ENCODE measurements at regions not wholly inside any gene's neighbourhood (a gene's known extent, or its start where the extent isn't known, plus 50 kb on each side); places are given as distances from the start of the nearest gene placed in this dataset.

GRCh38 chr14:35993684-35993960, 167.5 kb downstream of the BRMS1L start:
- no peaks in the 10 kb centered on the region for H4K20me1 ChIP-seq (ENCODE audit: insufficient read depth)
- peaks cover 0 to 8% of the 10 kb centered on the region in 2 experiments; a peak in 2 of 4 replicates for H3K4me1 ChIP-seq (ENCODE audit: control insufficient read depth in 1 of 2, insufficient read depth in 2 of 2, low read length in 2 of 2)
- no peak overlapping the region for H3K4me3 ChIP-seq (replicated peaks in 1 of 2; ENCODE audit: low read depth in 1 of 2, low read length in 2 of 2)
- H3K9ac ChIP-seq (ENCODE audit: low read length), result no peak overlapping the region
- ATAC-seq, result no peak
- POLR2A ChIA-PET, result no interaction called here
- no peak overlapping the region for H3K27ac ChIP-seq (ENCODE audit: low read depth, low read length)
- H2AFZ ChIP-seq (ENCODE audit: low read depth, low read length, poor library complexity, severe bottlenecking), result no peak overlapping the region
- H3K9me2 ChIP-seq (ENCODE audit: insufficient read depth), result no peaks in the 10 kb centered on the region
- H3K79me2 ChIP-seq (ENCODE audit: insufficient read depth, low read length), result no peaks in the 10 kb centered on the region
- no peaks in the 10 kb centered on the region for H3K9me3 ChIP-seq (ENCODE audit: control insufficient read depth in 1 of 2, insufficient read depth in 1 of 2, low read depth in 1 of 2, low read length in 2 of 2)
- BruUV-seq (replicated peaks), result no TSS peak
- intact Hi-C loops (cut with micrococcal nuclease), result no loop called here
- H3K27me3 ChIP-seq (ENCODE audit: insufficient read depth, low read length), result no peaks in the 10 kb centered on the region
- DNase-seq (ENCODE audit: low read depth, low spot score), result no peak
- CTCF ChIA-PET, result no interaction called here
- RAD21 ChIA-PET (ENCODE audit: low non-redundant PET in 1 of 2, low total read pairs in 2 of 2, uncharacterized antibody in 2 of 2, unreplicated experiment in 2 of 2), result no interaction called here
- no peak for TF ChIP-seq SIN3A (IDR thresholded peaks at IDR 0.05; ENCODE audit: low read depth)
- no peaks in the 10 kb centered on the region for H3K36me3 ChIP-seq (ENCODE audit: control insufficient read depth in 1 of 2, insufficient read depth in 2 of 2, low read length in 2 of 2)
- H3K4me2 ChIP-seq (ENCODE audit: low read length), result no peak overlapping the region

- H3K4me3 ChIP-seq (replicated peaks in 1 of 2; ENCODE audit: low read depth in 1 of 2, low read length in 2 of 2), result no peak overlapping the region
- H2AFZ ChIP-seq (ENCODE audit: low read depth, low read length, poor library complexity, severe bottlenecking), result no peak overlapping the region
- H3K27me3 ChIP-seq (ENCODE audit: insufficient read depth, low read length), result no peaks in the 10 kb centered on the region
- no peaks in the 10 kb centered on the region for H3K36me3 ChIP-seq (ENCODE audit: control insufficient read depth in 1 of 2, insufficient read depth in 2 of 2, low read length in 2 of 2)
- no peaks in the 10 kb centered on the region for H3K79me2 ChIP-seq (ENCODE audit: insufficient read depth, low read length)
- POLR2A ChIA-PET, result no interaction called here
- peaks cover 0 to 8% of the 10 kb centered on the region in 2 experiments; a peak in 2 of 4 replicates for H3K4me1 ChIP-seq (ENCODE audit: control insufficient read depth in 1 of 2, insufficient read depth in 2 of 2, low read length in 2 of 2)
- H3K9me3 ChIP-seq (ENCODE audit: control insufficient read depth in 1 of 2, insufficient read depth in 1 of 2, low read depth in 1 of 2, low read length in 2 of 2), result no peaks in the 10 kb centered on the region
- intact Hi-C loops (cut with micrococcal nuclease), result no loop called here
- TF ChIP-seq CEBPB (IDR thresholded peaks at IDR 0.05; ENCODE audit: low read depth), result no peak
- CTCF ChIA-PET, result no interaction called here
- H3K9ac ChIP-seq (ENCODE audit: low read length), result no peak overlapping the region
- DNase-seq (ENCODE audit: low read depth, low spot score), result no peak
- no peak overlapping the region for H3K27ac ChIP-seq (ENCODE audit: low read depth, low read length)
- no peak for ATAC-seq
- RAD21 ChIA-PET (ENCODE audit: low non-redundant PET in 1 of 2, low total read pairs in 2 of 2, uncharacterized antibody in 2 of 2, unreplicated experiment in 2 of 2), result no interaction called here
- H3K9me2 ChIP-seq (ENCODE audit: insufficient read depth), result no peaks in the 10 kb centered on the region
- H4K20me1 ChIP-seq (ENCODE audit: insufficient read depth), result no peaks in the 10 kb centered on the region
- no peak overlapping the region for H3K4me2 ChIP-seq (ENCODE audit: low read length)
- no TSS peak for BruUV-seq (replicated peaks)
Observed at GRCh38 chr14:35992816-35993683, 166.9 kb downstream of the BRMS1L start.

- Histone ChIP-seq H3K27me3 (ENCODE audit: insufficient read depth, low read length) (no peaks in the 10 kb centered on the region), H3K4me3 (replicated peaks in 1 of 2; ENCODE audit: low read depth in 1 of 2, low read length in 2 of 2) (no peak overlapping the region), H3K27ac (ENCODE audit: low read depth, low read length) (no peak overlapping the region), H4K20me1 (ENCODE audit: insufficient read depth) (no peaks in the 10 kb centered on the region), H3K4me2 (ENCODE audit: low read length) (no peak overlapping the region), H3K79me2 (ENCODE audit: insufficient read depth, low read length) (no peaks in the 10 kb centered on the region), H3K9ac (ENCODE audit: low read length) (no peak overlapping the region), H3K9me2 (ENCODE audit: insufficient read depth) (no peaks in the 10 kb centered on the region), H2AFZ (ENCODE audit: low read depth, low read length, poor library complexity, severe bottlenecking) (no peak overlapping the region), H3K4me1 (ENCODE audit: control insufficient read depth in 1 of 2, insufficient read depth in 2 of 2, low read length in 2 of 2) (peaks cover 0 to 8% of the 10 kb centered on the region in 2 experiments; a peak in 2 of 4 replicates), H3K36me3 (ENCODE audit: control insufficient read depth in 1 of 2, insufficient read depth in 2 of 2, low read length in 2 of 2) (no peaks in the 10 kb centered on the region), H3K9me3 (ENCODE audit: control insufficient read depth in 1 of 2, insufficient read depth in 1 of 2, low read depth in 1 of 2, low read length in 2 of 2) (no peaks in the 10 kb centered on the region)
- intact Hi-C loops (cut with micrococcal nuclease), result no loop called here
- CTCF ChIA-PET, result no interaction called here
- no TSS peak for BruUV-seq (replicated peaks)
- no peak for DNase-seq (ENCODE audit: low read depth, low spot score)
- RAD21 ChIA-PET (ENCODE audit: low non-redundant PET in 1 of 2, low total read pairs in 2 of 2, uncharacterized antibody in 2 of 2, unreplicated experiment in 2 of 2), result no interaction called here
- TF ChIP-seq YY1 (IDR thresholded peaks at IDR 0.05; ENCODE audit: extremely low read depth, insufficient replicate concordance, low read depth, low read length) (no peak), EZH2 (IDR thresholded peaks at IDR 0.05) (no peak), EZH2phosphoT487 (IDR thresholded peaks at IDR 0.05; ENCODE audit: borderline replicate concordance) (no peak), REST (IDR thresholded peaks at IDR 0.05; ENCODE audit: low read depth) (no peak), SP1 (IDR thresholded peaks at IDR 0.05; ENCODE audit: low read depth) (no peak), ATF3 (IDR thresholded peaks at IDR 0.05) (no peak)
- POLR2A ChIA-PET, result no interaction called here
- no peak for ATAC-seq
Observed at GRCh38 chr14:35991356-35991755, 165.2 kb downstream of the BRMS1L start.

Data from HCT116 (cell line).